GM12891 (cell line): ENCODE measurements at regions not wholly inside any gene's neighbourhood (a gene's known extent, or its start where the extent isn't known, plus 50 kb on each side); places are given as distances from the start of the nearest gene placed in this dataset.

ENCODE experiments used
- DNase-seq: peaks from one replicate; pipeline ENCODE4 v3.0.0; 2011; ENCODE audit warnings: low spot score; ENCODE audit not compliant: insufficient read length
- FAIRE-seq: peaks from 2 replicates; lab custom pipeline; 2011; peaks lifted over from hg19 to GRCh38; lab: Jason Lieb, UNC
- PAX5 ChIP-seq: IDR thresholded peaks from 2 replicates; pipeline ENCODE4 v1.6.1; 2011; ENCODE audit warnings: low read length, moderate library complexity, mild to moderate bottlenecking; ENCODE audit not compliant: insufficient read depth, severe bottlenecking
- POLR2A ChIP-seq: IDR thresholded peaks from 2 replicates; pipeline ENCODE4 v1.6.1; 2011; ENCODE audit warnings: low read depth, low read length, control low read depth
- POLR2AphosphoS5 ChIP-seq: IDR thresholded peaks from 2 replicates; pipeline ENCODE4 v1.6.1; 2011; ENCODE audit warnings: low read depth, low read length, control low read depth
- POU2F2 ChIP-seq: IDR thresholded peaks from 2 replicates; pipeline ENCODE4 v1.6.1; 2011; ENCODE audit warnings: low read depth, mild to moderate bottlenecking, control low read depth, low read length, moderate library complexity
- SPI1 ChIP-seq: IDR thresholded peaks from 2 replicates; pipeline ENCODE4 v1.6.1; 2011; ENCODE audit warnings: low read depth, low read length, control low read depth
- TAF1 ChIP-seq: IDR thresholded peaks from 2 replicates; pipeline ENCODE4 v1.6.1; 2011; ENCODE audit warnings: low read depth, low read length, control low read depth

DNA sequence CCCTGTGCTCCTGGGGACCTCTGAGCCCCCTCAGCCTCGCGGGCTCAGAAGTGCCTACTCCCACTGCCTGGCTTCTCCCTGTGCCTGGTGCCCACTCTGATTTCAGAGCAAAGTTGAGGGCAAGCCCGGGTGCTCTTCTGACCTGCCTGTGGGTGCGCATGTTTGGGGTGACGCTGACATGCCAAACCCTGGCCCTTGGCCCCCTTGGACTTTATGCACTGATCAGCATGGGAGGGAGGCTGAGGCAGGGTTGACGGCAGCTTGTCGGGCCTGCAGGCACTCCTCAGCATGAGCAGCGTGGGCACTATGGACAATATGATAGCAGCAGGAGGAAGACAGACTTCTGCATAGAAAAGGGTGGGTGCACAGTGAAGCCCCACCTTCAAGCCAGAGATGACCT lies 279.3 kb upstream of the KLF12 start:
- FAIRE-seq (no peak), DNase-seq (no peak)
- TF ChIP-seq POLR2AphosphoS5 (no peak), SPI1 (no peak), TAF1 (no peak), POU2F2 (no peak), PAX5 (no peak), POLR2A (no peak)

DNA sequence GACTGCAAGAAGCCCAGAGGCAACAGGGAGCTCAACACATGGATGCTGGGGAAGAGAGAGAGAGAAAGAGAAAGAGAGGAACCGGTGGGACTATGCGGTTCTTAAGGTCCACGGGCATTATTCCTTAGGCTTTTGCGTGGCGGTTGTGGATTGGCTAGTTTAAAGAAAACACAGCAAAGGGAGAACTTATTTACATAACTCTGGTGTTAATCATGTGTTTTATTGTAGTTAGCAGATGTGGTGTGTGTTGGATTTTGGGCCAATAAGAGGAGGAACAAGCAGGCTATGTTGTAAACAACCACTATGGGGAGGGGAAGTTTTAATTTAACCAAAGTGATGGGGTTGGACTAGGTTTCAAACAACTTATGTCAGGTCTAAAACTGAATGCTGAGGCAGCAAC lies 275.3 kb upstream of the KLF12 start:
- DNase-seq = no peak
- no peak for FAIRE-seq
- TF ChIP-seq TAF1 (no peak), PAX5 (no peak), SPI1 (no peak), POLR2A (no peak), POLR2AphosphoS5 (no peak), POU2F2 (no peak)

GRCh38 chr13:74406420-74406819 lies 272.2 kb upstream of the KLF12 start:
- DNase-seq (no peak), FAIRE-seq (no peak)
- TF ChIP-seq SPI1 (no peak), POLR2A (no peak), TAF1 (no peak), POLR2AphosphoS5 (no peak), PAX5 (no peak), POU2F2 (no peak)

- no peak for FAIRE-seq
- DNase-seq = no peak
- TF ChIP-seq POLR2AphosphoS5 (no peak), PAX5 (no peak), TAF1 (no peak), POLR2A (no peak), SPI1 (no peak), POU2F2 (no peak)
These were observed 264.4 kb upstream of the KLF12 start for GRCh38 chr13:74398599-74398998.

- TF ChIP-seq POLR2A (no peak), SPI1 (no peak), PAX5 (no peak), TAF1 (no peak), POU2F2 (no peak), POLR2AphosphoS5 (no peak)
- FAIRE-seq (no peak), DNase-seq (no peak)
These were observed 254.9 kb upstream of the KLF12 start for GRCh38 chr13:74389056-74389455.

DNA sequence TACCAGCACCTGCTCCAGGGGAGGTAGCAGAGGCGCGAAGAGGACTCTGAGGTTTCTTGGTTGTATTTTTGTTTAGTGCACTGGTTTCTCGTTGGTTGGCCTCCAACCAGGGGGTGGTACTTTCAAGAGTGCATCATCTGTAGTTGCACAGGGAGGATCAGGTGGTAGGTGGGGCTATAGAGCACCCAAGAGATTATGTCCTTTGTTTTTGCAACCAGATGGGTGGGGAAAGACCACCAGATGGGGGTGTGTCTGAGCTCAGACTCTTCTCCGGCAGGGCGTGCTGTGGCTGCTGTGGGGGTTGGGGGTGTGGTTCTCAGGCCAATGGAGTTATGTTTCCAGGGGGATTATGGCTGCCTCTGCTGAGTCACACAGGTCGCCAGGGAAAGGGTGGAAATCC lies 254.4 kb upstream of the KLF12 start:
- FAIRE-seq (no peak), DNase-seq (no peak)
- no peak for TF ChIP-seq SPI1
- no peak for TF ChIP-seq POLR2AphosphoS5
- no peak for TF ChIP-seq POLR2A
- TF ChIP-seq POU2F2 = no peak

DNA sequence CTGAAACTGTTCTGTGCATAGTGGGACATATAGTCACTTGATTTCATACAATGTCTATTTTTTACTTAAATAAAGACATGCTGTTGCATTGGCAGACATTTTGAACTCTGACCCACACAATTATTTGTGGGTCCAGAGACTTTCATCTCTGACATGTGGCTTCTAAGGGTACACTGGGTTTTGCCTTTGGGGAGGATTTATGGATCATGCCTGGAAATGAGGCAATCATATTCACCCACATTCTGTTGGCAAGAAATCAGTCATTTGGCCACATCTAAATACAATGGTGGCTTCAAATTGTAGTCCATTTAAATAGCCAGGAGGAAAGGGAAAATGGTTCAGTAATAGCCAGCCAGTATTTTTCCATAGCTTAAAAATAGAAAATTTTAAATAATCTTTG lies 238.3 kb upstream of the KLF12 start:
- FAIRE-seq = no peak
- no peak for TF ChIP-seq PAX5

DNA sequence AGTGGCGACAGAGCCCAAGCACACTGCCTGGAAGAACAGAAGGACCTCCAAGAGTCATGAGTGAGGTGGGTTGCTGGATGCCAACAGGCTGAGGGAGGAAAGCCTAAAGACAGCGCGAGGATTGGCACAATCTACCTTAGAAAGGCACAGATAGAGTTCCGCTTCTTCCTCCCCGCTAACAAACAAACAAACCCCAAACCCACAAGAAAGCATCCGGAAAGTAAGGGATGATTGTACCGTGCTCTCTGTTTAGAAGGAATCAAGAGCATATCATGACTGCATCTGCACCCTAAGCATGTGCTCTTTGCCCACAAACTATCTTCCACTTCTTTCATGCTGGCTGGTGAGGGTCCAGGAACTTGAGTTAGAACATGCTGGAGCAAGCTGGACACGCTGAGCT lies 233.0 kb upstream of the KLF12 start:
- FAIRE-seq (no peak), DNase-seq (no peak)
- TF ChIP-seq POLR2AphosphoS5 = no peak

More for the DNA sequence above, 238.3 kb upstream of the KLF12 start:
- no peak for DNase-seq

DNA sequence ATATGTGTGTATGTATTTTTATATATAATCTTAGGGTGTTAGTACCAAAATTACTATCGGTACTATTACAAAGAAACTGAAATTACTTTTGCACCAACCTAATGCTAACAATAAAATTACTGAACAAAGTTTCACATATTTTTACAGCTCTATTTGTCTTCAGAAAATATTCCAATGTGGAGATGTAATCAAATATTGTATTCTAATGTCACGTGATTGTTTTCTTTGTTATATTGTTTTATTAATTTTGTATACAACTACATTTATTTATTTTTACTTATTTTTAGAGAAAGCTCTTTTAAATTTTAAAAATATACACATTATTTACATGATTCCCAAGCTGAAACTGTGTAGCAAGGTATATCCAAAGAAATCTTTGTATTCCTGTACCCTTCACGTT lies 227.1 kb upstream of the KLF12 start:
- TF ChIP-seq SPI1 = no peak
- TF ChIP-seq POLR2AphosphoS5 = no peak
- no peak for TF ChIP-seq TAF1
- no peak for TF ChIP-seq PAX5
- no peak for TF ChIP-seq POLR2A
- no peak for TF ChIP-seq POU2F2
- no peak for FAIRE-seq
- DNase-seq = no peak

GRCh38 chr13:74346960-74347359 lies 212.8 kb upstream of the KLF12 start:
- TF ChIP-seq POLR2AphosphoS5 (no peak), PAX5 (no peak), POU2F2 (no peak), TAF1 (no peak), SPI1 (no peak), POLR2A (no peak)
- no peak for DNase-seq
- FAIRE-seq = no peak

GRCh38 chr13:74338341-74338740 lies 204.1 kb upstream of the KLF12 start:
- FAIRE-seq (no peak), DNase-seq (no peak)
- TF ChIP-seq PAX5 = no peak
